ENCODE measurements at regions not wholly inside any gene's neighbourhood (a gene's known extent, or its start where the extent isn't known, plus 50 kb on each side); places are given as distances from the start of the nearest gene placed in this dataset.

DNA sequence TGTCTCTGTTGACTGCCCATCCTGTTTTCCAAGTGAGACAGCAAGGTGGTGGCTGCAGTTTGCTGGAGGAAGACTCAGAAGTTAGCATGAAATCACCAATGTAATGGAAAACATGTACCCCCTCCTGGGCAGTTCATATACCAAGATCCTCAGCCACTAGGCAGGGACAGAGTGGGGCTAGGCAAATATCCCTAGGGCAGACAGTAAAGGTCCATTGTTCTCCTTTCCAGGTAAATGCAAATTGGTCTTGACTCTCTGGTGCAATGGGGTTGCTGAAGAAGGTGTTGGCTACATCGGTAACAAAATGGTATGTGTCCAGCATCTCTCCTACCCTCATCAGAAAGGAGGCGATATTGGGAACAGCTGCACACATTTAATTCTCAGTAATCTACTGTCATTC lies 233.6 kb upstream of the SOX4 start:
- TF ChIP-seq, protein P1, sequence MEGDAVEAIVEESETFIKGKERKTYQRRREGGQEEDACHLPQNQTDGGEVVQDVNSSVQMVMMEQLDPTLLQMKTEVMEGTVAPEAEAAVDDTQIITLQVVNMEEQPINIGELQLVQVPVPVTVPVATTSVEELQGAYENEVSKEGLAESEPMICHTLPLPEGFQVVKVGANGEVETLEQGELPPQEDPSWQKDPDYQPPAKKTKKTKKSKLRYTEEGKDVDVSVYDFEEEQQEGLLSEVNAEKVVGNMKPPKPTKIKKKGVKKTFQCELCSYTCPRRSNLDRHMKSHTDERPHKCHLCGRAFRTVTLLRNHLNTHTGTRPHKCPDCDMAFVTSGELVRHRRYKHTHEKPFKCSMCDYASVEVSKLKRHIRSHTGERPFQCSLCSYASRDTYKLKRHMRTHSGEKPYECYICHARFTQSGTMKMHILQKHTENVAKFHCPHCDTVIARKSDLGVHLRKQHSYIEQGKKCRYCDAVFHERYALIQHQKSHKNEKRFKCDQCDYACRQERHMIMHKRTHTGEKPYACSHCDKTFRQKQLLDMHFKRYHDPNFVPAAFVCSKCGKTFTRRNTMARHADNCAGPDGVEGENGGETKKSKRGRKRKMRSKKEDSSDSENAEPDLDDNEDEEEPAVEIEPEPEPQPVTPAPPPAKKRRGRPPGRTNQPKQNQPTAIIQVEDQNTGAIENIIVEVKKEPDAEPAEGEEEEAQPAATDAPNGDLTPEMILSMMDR (conservative IDR thresholded peaks at IDR 0.05 in 1 of 2, IDR thresholded peaks at IDR 0.05 in 1 of 2; ENCODE audit: extremely low read depth in 1 of 2, insufficient read depth in 1 of 2, low read depth in 1 of 2, low read length in 2 of 2): no peak
- no peak for TF ChIP-seq EZH2 (IDR thresholded peaks at IDR 0.05; ENCODE audit: borderline replicate concordance, low read length)
